WI38 (cell line): ENCODE measurements at regions not wholly inside any gene's neighbourhood (a gene's known extent, or its start where the extent isn't known, plus 50 kb on each side); places are given as distances from the start of the nearest gene placed in this dataset.

Experiments used
- H3K4me3 ChIP-seq: 2 replicates; pipeline ENCODE4 v1.5.1; 2011; ENCODE audit warnings: low read depth, mild to moderate bottlenecking, control low read depth, low read length
- CTCF ChIP-seq: IDR thresholded peaks from 2 replicates; pipeline ENCODE4 v1.5.1; 2012; ENCODE audit warnings: low read depth, mild to moderate bottlenecking, control low read depth, low read length

GRCh38 chr12:89845767-89846166 is 137.1 kb upstream of the ATP2B1 start:
- no peak for TF ChIP-seq CTCF
- H3K4me3 ChIP-seq, result no peak overlapping the region

DNA sequence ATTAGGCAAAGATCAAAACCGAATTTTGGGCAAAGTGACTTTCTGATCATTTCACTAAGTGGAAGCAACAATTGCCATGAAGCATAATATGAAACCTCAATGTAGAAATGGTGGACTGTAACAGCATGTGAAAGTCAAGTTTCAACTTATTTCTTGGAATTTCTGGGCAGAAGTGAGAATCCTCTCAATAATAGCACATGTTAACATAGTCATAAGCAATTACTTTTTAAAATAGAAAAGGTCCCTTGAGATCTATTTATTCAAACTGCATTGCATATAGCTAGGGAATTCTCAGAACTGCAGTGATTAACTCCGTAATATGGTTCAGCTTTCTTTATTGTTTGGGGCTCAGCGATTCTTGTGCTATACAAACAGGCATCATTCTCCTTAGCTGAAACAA is 136.7 kb upstream of the ATP2B1 start:
- TF ChIP-seq CTCF, result no peak
- no peak overlapping the region for H3K4me3 ChIP-seq

GRCh38 chr12:89844539-89844938 is 135.9 kb upstream of the ATP2B1 start:
- H3K4me3 ChIP-seq, result no peak overlapping the region
- no peak for TF ChIP-seq CTCF

- no peak overlapping the region for H3K4me3 ChIP-seq
- no peak for TF ChIP-seq CTCF
Observed at GRCh38 chr12:89840162-89840922, 131.7 kb upstream of the ATP2B1 start.

GRCh38 chr12:89839444-89839843 is 130.8 kb upstream of the ATP2B1 start:
- no peak for TF ChIP-seq CTCF
- no peak overlapping the region for H3K4me3 ChIP-seq

GRCh38 chr12:89838833-89839232 is 130.2 kb upstream of the ATP2B1 start:
- no peak overlapping the region for H3K4me3 ChIP-seq
- TF ChIP-seq CTCF, result no peak

DNA sequence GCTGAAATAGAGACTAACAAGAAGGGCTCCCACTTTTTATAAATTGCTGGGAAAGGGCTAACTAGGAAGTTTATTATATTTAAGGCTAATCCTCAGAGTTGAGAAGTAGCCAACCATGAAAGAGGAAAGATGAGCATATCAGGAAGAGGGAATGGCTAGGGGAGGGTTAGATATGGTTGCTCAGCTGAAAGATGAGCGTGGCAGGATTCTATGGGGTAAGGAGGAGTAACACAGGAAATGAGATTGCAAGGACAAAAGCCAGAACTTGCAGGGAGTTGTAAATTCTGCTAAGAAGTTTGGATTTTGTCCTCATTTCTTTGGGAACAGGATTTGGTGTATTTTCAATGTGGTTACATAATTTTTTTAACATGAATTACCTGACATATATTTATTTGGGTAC is 127.4 kb upstream of the ATP2B1 start:
- TF ChIP-seq CTCF, result no peak
- H3K4me3 ChIP-seq, result no peak overlapping the region
